SK-N-SH (cell line): ENCODE measurements at regions not wholly inside any gene's neighbourhood (a gene's known extent, or its start where the extent isn't known, plus 50 kb on each side); places are given as distances from the start of the nearest gene placed in this dataset.

Experiments
- CTCF ChIA-PET: fragments of 300-600, 350-600 bp; formaldehyde crosslinking; extraction: SDS; loops from one replicate; lab custom pipeline; 2021; lab: Yijun Ruan, JAX
- POLR2A ChIA-PET: fragments of 350-600 bp; sonication (Branson Sonifier 250); formaldehyde crosslinking; extraction: SDS; loops from one replicate; lab custom pipeline; 2020; ENCODE audit warnings: antibody characterized with exemption, inconsistent platforms; lab: Yijun Ruan, JAX
- DNase-seq: peaks from one replicate; pipeline ENCODE4 v3.0.0; 2012
- H2AFZ ChIP-seq: fragments of 200-600 bp; sonication (generic); 2 replicates; pipeline ENCODE4 v1.8.1; 2016; ENCODE audit warnings: antibody characterized with exemption, mild to moderate bottlenecking, low read depth
- H3F3A ChIP-seq: fragments of 200-600 bp; sonication (generic); replicated peaks from 2 replicates; pipeline ENCODE3; 2016; ENCODE audit warnings: antibody characterized with exemption, mild to moderate bottlenecking; ENCODE audit not compliant: insufficient read depth
- H3K27ac ChIP-seq, 2 experiments: fragments of 200-500 bp in 1 of 2; fragments of 200-600 bp in 1 of 2; sonication (Bioruptor generic) in 1 of 2; sonication (generic), shearing (Covaris generic) in 1 of 2; 2 replicates each; pipeline versions ENCODE4 v1.5.1 to v1.6.1; 2014 to 2016; ENCODE audit warnings: low read depth in 2 of 2, inconsistent platforms in 1 of 2, low read length in 1 of 2, mild to moderate bottlenecking in 1 of 2, mixed read lengths in 1 of 2
- H3K27me3 ChIP-seq: fragments of 200-600 bp; sonication (generic), shearing (Covaris generic); 2 replicates; pipeline ENCODE4 v1.6.1; 2016; ENCODE audit warnings: mixed run types; ENCODE audit not compliant: insufficient read depth
- H3K36me3 ChIP-seq, 2 experiments: fragments of 200-500 bp in 1 of 2; fragments of 200-600 bp in 1 of 2; sonication (Bioruptor generic) in 1 of 2; sonication (generic) in 1 of 2; replicated peaks in 1 of 2; 2 replicates each; pipeline versions ENCODE3 to v1.5.1; 2014 to 2016; ENCODE audit warnings: low read length in 1 of 2, mild to moderate bottlenecking in 1 of 2; ENCODE audit not compliant: insufficient read depth in 2 of 2, control insufficient read depth in 1 of 2
- H3K4me1 ChIP-seq, 2 experiments: fragments of 200-500 bp in 1 of 2; fragments of 200-600 bp in 1 of 2; sonication (Bioruptor generic) in 1 of 2; sonication (generic), shearing (Covaris generic) in 1 of 2; 2 replicates each; pipeline versions ENCODE4 v1.5.1 to v1.6.1; 2014 to 2016; ENCODE audit warnings: low read depth in 1 of 2, low read length in 1 of 2, mixed run types in 1 of 2; ENCODE audit not compliant: insufficient read depth in 2 of 2, control insufficient read depth in 1 of 2
- H3K4me2 ChIP-seq: fragments of 200-600 bp; sonication (generic), shearing (Covaris generic); 2 replicates; pipeline ENCODE4 v1.6.1; 2017; ENCODE audit warnings: mixed run types
- H3K4me3 ChIP-seq, 2 experiments: fragments of 200-500 bp in 1 of 2; fragments of 200-600 bp in 1 of 2; sonication (Bioruptor generic) in 1 of 2; sonication (generic), shearing (Covaris generic) in 1 of 2; 2 replicates each; pipeline versions ENCODE4 v1.5.1 to v1.8.1; 2014 to 2016; ENCODE audit warnings: low read depth in 2 of 2, inconsistent platforms in 1 of 2, low read length in 1 of 2, mild to moderate bottlenecking in 1 of 2, mixed read lengths in 1 of 2, moderate library complexity in 1 of 2
- H3K79me2 ChIP-seq: fragments of 200-600 bp; sonication (generic); 2 replicates; pipeline ENCODE4 v1.8.1; 2017; ENCODE audit warnings: mild to moderate bottlenecking; ENCODE audit not compliant: insufficient read depth
- H3K9ac ChIP-seq: fragments of 200-600 bp; sonication (generic); 2 replicates; pipeline ENCODE4 v1.6.1; 2017; ENCODE audit warnings: mixed run types
- H3K9me2 ChIP-seq: fragments of 200-600 bp; sonication (generic); 2 replicates; pipeline ENCODE4 v1.6.1; 2017; ENCODE audit warnings: mixed run types
- H3K9me3 ChIP-seq: fragments of 200-600 bp; sonication (generic); 2 replicates; pipeline ENCODE4 v1.6.1; 2017; ENCODE audit warnings: mixed run types, mild to moderate bottlenecking, moderate library complexity
- H4K20me1 ChIP-seq: fragments of 200-600 bp; sonication (generic); 2 replicates; pipeline ENCODE4 v1.6.1; 2017; ENCODE audit warnings: mild to moderate bottlenecking, mixed run types; ENCODE audit not compliant: insufficient read depth
- CHD2 ChIP-seq: fragments of 150-350 bp; IDR thresholded peaks from 2 replicates; pipeline ENCODE4 v1.6.1; 2018; ENCODE audit warnings: low read length; ENCODE audit not compliant: partially characterized antibody
- ELF1 ChIP-seq: IDR thresholded peaks from 2 replicates; pipeline ENCODE4 v1.4.0; 2012
- FOSL2 ChIP-seq: IDR thresholded peaks from 2 replicates; pipeline ENCODE4 v1.4.0; 2012; ENCODE audit warnings: low read depth, mild to moderate bottlenecking, moderate library complexity, borderline replicate concordance
- FOXJ3 ChIP-seq: sonication (generic); formaldehyde crosslinking; IDR thresholded peaks from 2 replicates; pipeline ENCODE4 v1.5.1; 2020; ENCODE audit warnings: mild to moderate bottlenecking, missing genetic modification reagents
- FOXM1 ChIP-seq: IDR thresholded peaks from 2 replicates; pipeline ENCODE4 v1.4.0; 2012; ENCODE audit warnings: low read depth, mild to moderate bottlenecking
- GABPA ChIP-seq: IDR thresholded peaks from 2 replicates; pipeline ENCODE4 v1.4.0; 2012; ENCODE audit warnings: low read depth, mild to moderate bottlenecking
- GATA2 ChIP-seq: sonication (generic); formaldehyde crosslinking; IDR thresholded peaks from 2 replicates; pipeline ENCODE4 v1.5.0; 2020; ENCODE audit warnings: mild to moderate bottlenecking, missing genetic modification reagents
- MXI1 ChIP-seq: IDR thresholded peaks from 2 replicates; pipeline ENCODE4 v1.6.1; 2012; ENCODE audit warnings: mild to moderate bottlenecking, low read depth, low read length, improper control_type of control experiment
- POLR2AphosphoS5 ChIP-seq: IDR thresholded peaks from 2 replicates; pipeline ENCODE4 v1.6.1; 2012; ENCODE audit warnings: low read depth, low read length
- RAD21 ChIP-seq: IDR thresholded peaks from 2 replicates; pipeline ENCODE4 v1.6.1; 2012; ENCODE audit warnings: mild to moderate bottlenecking, low read length
- RCOR1 ChIP-seq: fragments of 150-350 bp; IDR thresholded peaks from 2 replicates; pipeline ENCODE4 v1.6.1; 2017; ENCODE audit warnings: antibody characterized with exemption, low read length
- RFX5 ChIP-seq: IDR thresholded peaks from 2 replicates; pipeline ENCODE4 v1.6.1; 2012; ENCODE audit warnings: mild to moderate bottlenecking, improper control_type of control experiment, low read length
- RXRA ChIP-seq: IDR thresholded peaks from 2 replicates; pipeline ENCODE4 v1.4.0; 2012; ENCODE audit warnings: low read depth, mild to moderate bottlenecking, borderline replicate concordance
- TAF1 ChIP-seq: IDR thresholded peaks from 2 replicates; pipeline ENCODE4 v1.6.1; 2012; ENCODE audit warnings: low read depth, mild to moderate bottlenecking, low read length, moderate library complexity, borderline replicate concordance
- TCF12 ChIP-seq: IDR thresholded peaks from 2 replicates; pipeline ENCODE4 v1.4.0; 2012
- TEAD4 ChIP-seq: IDR thresholded peaks from 2 replicates; pipeline ENCODE4 v1.4.0; 2012; ENCODE audit warnings: mild to moderate bottlenecking, borderline replicate concordance; ENCODE audit not compliant: insufficient read depth
- WGBS: methylation state at CpG from one replicate; pipeline ENCODE4 v1.1.6; 2017; ENCODE audit warnings: low lambda C conversion rate; 5-methylcytosine and 5-hydroxymethylcytosine counted together
- TF ChIP-seq, protein P1 (sequence below): fragments of 150-350 bp; IDR thresholded peaks from 2 replicates; pipeline ENCODE4 v1.6.1; 2017; ENCODE audit warnings: antibody characterized with exemption, low read length, low read depth, borderline replicate concordance
- TF ChIP-seq, protein P2 (sequence below): IDR thresholded peaks from 2 replicates; pipeline ENCODE4 v1.6.1; 2012; ENCODE audit warnings: mild to moderate bottlenecking, low read depth, low read length, moderate library complexity
- TF ChIP-seq, protein P3 (sequence below): IDR thresholded peaks from 2 replicates; pipeline ENCODE4 v1.4.0; 2012; ENCODE audit warnings: low read depth, borderline replicate concordance
- TF ChIP-seq, protein P4 (sequence below): IDR thresholded peaks from 2 replicates; pipeline ENCODE4; 2012
- TF ChIP-seq, protein P5 (sequence below): IDR thresholded peaks from 2 replicates; pipeline ENCODE4 v1.4.0; 2012; ENCODE audit warnings: low read depth

DNA sequence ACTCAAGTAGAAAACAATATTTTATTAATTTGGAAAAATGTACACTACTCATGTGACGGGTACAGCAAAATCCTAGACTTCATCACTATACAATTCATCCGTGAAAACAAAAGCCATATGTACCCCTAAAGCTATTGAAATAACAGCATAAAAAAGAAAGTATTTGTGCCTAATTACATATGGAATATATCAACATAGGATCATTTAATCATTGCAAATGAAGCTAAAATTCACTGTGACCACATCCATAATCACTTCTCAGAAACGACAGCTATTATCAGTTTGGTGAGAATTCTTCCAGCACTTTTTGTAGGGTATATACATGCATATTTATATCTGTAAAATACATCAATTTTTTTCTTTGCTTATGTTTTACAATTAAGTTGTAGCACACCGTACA is 128.0 kb downstream of the ARL4A start:
- no peak for DNase-seq
- Histone ChIP-seq H3K79me2 (no peaks in the 10 kb centered on the region), H3K9ac (no peak overlapping the region), H3K9me3 (no peaks in the 10 kb centered on the region), H3K27me3 (no peaks in the 10 kb centered on the region; the same call in 1 of the 2 replicates), H3K4me3 (no peak overlapping the region), H3K4me1 (no peaks in the 10 kb centered on the region; a peak in 1 of 4 replicates), H3K36me3 (no peaks in the 10 kb centered on the region), H3K27ac (no peak overlapping the region), H3K9me2 (no peaks in the 10 kb centered on the region), H3K4me2 (no peak overlapping the region), H4K20me1 (no peaks in the 10 kb centered on the region), H3F3A (no peaks in the 10 kb centered on the region), H2AFZ (no peak overlapping the region)
- ChIA-PET CTCF (no interaction called here), POLR2A (no interaction called here)
- TF ChIP-seq, protein P1, sequence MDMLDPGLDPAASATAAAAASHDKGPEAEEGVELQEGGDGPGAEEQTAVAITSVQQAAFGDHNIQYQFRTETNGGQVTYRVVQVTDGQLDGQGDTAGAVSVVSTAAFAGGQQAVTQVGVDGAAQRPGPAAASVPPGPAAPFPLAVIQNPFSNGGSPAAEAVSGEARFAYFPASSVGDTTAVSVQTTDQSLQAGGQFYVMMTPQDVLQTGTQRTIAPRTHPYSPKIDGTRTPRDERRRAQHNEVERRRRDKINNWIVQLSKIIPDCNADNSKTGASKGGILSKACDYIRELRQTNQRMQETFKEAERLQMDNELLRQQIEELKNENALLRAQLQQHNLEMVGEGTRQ = no peak
- TF ChIP-seq RXRA (no peak), TEAD4 (no peak), POLR2AphosphoS5 (no peak), FOSL2 (no peak), MXI1 (no peak), ELF1 (no peak), FOXJ3 (CRISPR knock-in tag) (no peak), FOXM1 (no peak), CHD2 (no peak)
- 15% methylated on average over 4 of the region's 4 CpGs for WGBS

DNA sequence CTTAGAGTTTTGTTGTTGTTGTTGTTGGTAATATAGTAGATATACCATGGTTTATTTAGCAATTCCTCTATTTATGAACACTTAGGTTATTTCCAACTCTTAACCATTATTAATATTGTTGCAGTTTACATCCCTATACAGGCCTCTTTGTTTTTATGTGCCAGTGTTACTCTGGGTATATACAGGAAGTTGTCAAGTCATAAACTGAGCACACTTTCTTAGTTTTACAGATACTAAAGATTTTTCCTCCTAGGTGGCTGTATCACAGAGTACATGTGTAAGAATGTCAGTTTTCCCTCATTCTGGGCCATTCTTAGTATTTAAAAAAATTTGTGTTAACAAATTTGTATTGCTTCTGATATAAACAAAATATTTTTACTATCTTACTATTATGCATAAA is 128.4 kb downstream of the ARL4A start:
- Histone ChIP-seq H2AFZ (no peak overlapping the region), H3F3A (no peaks in the 10 kb centered on the region), H3K9me2 (no peaks in the 10 kb centered on the region), H3K79me2 (no peaks in the 10 kb centered on the region), H3K27ac (no peak overlapping the region), H3K36me3 (no peaks in the 10 kb centered on the region), H3K4me2 (no peak overlapping the region), H4K20me1 (no peaks in the 10 kb centered on the region), H3K9ac (no peak overlapping the region), H3K4me1 (no peaks in the 10 kb centered on the region; a peak in 1 of 4 replicates), H3K4me3 (no peak overlapping the region), H3K9me3 (no peaks in the 10 kb centered on the region), H3K27me3 (peaks cover 3% of the 10 kb centered on the region; the same call in 1 of the 2 replicates)
- ChIA-PET POLR2A (no interaction called here), CTCF (no interaction called here)
- TF ChIP-seq FOXJ3 (CRISPR knock-in tag) (no peak), TCF12 (no peak), GATA2 (CRISPR knock-in tag) (no peak), TEAD4 (no peak), POLR2AphosphoS5 (no peak), TAF1 (no peak), GABPA (no peak), CHD2 (no peak), RFX5 (no peak), RAD21 (no peak), RCOR1 (no peak), FOSL2 (no peak)
- TF ChIP-seq, protein P2, sequence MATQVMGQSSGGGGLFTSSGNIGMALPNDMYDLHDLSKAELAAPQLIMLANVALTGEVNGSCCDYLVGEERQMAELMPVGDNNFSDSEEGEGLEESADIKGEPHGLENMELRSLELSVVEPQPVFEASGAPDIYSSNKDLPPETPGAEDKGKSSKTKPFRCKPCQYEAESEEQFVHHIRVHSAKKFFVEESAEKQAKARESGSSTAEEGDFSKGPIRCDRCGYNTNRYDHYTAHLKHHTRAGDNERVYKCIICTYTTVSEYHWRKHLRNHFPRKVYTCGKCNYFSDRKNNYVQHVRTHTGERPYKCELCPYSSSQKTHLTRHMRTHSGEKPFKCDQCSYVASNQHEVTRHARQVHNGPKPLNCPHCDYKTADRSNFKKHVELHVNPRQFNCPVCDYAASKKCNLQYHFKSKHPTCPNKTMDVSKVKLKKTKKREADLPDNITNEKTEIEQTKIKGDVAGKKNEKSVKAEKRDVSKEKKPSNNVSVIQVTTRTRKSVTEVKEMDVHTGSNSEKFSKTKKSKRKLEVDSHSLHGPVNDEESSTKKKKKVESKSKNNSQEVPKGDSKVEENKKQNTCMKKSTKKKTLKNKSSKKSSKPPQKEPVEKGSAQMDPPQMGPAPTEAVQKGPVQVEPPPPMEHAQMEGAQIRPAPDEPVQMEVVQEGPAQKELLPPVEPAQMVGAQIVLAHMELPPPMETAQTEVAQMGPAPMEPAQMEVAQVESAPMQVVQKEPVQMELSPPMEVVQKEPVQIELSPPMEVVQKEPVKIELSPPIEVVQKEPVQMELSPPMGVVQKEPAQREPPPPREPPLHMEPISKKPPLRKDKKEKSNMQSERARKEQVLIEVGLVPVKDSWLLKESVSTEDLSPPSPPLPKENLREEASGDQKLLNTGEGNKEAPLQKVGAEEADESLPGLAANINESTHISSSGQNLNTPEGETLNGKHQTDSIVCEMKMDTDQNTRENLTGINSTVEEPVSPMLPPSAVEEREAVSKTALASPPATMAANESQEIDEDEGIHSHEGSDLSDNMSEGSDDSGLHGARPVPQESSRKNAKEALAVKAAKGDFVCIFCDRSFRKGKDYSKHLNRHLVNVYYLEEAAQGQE = no peak
- TF ChIP-seq, protein P3, sequence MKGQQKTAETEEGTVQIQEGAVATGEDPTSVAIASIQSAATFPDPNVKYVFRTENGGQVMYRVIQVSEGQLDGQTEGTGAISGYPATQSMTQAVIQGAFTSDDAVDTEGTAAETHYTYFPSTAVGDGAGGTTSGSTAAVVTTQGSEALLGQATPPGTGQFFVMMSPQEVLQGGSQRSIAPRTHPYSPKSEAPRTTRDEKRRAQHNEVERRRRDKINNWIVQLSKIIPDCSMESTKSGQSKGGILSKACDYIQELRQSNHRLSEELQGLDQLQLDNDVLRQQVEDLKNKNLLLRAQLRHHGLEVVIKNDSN = no peak
- TF ChIP-seq, protein P4, sequence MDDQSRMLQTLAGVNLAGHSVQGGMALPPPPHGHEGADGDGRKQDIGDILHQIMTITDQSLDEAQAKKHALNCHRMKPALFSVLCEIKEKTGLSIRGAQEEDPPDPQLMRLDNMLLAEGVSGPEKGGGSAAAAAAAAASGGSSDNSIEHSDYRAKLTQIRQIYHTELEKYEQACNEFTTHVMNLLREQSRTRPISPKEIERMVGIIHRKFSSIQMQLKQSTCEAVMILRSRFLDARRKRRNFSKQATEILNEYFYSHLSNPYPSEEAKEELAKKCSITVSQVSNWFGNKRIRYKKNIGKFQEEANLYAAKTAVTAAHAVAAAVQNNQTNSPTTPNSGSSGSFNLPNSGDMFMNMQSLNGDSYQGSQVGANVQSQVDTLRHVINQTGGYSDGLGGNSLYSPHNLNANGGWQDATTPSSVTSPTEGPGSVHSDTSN = no peak
- TF ChIP-seq, protein P5, sequence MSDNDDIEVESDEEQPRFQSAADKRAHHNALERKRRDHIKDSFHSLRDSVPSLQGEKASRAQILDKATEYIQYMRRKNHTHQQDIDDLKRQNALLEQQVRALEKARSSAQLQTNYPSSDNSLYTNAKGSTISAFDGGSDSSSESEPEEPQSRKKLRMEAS = no peak
- no peak for DNase-seq
